ENCODE measurements at regions not wholly inside any gene's neighbourhood (a gene's known extent, or its start where the extent isn't known, plus 50 kb on each side); places are given as distances from the start of the nearest gene placed in this dataset.
"Not testable (repeated sequence)": the region's sequence is repeated elsewhere in the genome, so short reads cannot be mapped to it uniquely, and the experiment has no call there.

- H3K4me1 ChIP-seq (ENCODE audit: insufficient read depth, insufficient read length); H3K27me3 ChIP-seq (ENCODE audit: insufficient read depth, insufficient read length); H3K4me3 ChIP-seq (ENCODE audit: insufficient read length, low read depth); DNase-seq (ENCODE audit: low read depth, low spot score); H3K9ac ChIP-seq (ENCODE audit: insufficient read length, low read depth): not testable (repeated sequence)
- peaks cover 22% of the 10 kb centered on the region; the same call in 1 of the 2 replicates for H3K9me3 ChIP-seq (ENCODE audit: insufficient read depth, low read length)
- peaks cover 28% of the 10 kb centered on the region for H3K36me3 ChIP-seq (ENCODE audit: insufficient read depth, insufficient read length, low read length)
These were observed 239.2 kb downstream of the GOLGA6L6 start for GRCh38 chr15:20302141-20303069.

- DNase-seq (ENCODE audit: low read depth, low spot score); H3K27me3 ChIP-seq (ENCODE audit: insufficient read depth, insufficient read length): not testable (repeated sequence)
- H3K9me3 ChIP-seq (ENCODE audit: insufficient read depth, low read length), result peaks cover 22% of the 10 kb centered on the region; the same call in 1 of the 2 replicates
These were observed 240.0 kb downstream of the GOLGA6L6 start for GRCh38 chr15:20301471-20302081.

GRCh38 chr15:20301041-20301390, 240.6 kb downstream of the GOLGA6L6 start:
- peaks cover 22% of the 10 kb centered on the region; the same call in 1 of the 2 replicates for H3K9me3 ChIP-seq (ENCODE audit: insufficient read depth, low read length)

More at GRCh38 chr15:20301471-20302081, 240.0 kb downstream of the GOLGA6L6 start:
- not testable (repeated sequence) for H3K4me3 ChIP-seq (ENCODE audit: insufficient read length, low read depth); H3K9ac ChIP-seq (ENCODE audit: insufficient read length, low read depth); H3K4me1 ChIP-seq (ENCODE audit: insufficient read depth, insufficient read length)
- H3K36me3 ChIP-seq (ENCODE audit: insufficient read depth, insufficient read length, low read length), result peaks cover 28% of the 10 kb centered on the region

GRCh38 chr15:20300351-20301040, 241.1 kb downstream of the GOLGA6L6 start:
- not testable (repeated sequence) for DNase-seq (ENCODE audit: low read depth, low spot score); H3K4me3 ChIP-seq (ENCODE audit: insufficient read length, low read depth); H3K4me1 ChIP-seq (ENCODE audit: insufficient read depth, insufficient read length); H3K9ac ChIP-seq (ENCODE audit: insufficient read length, low read depth); H3K27me3 ChIP-seq (ENCODE audit: insufficient read depth, insufficient read length)
- H3K9me3 ChIP-seq (ENCODE audit: insufficient read depth, low read length), result peaks cover 22% of the 10 kb centered on the region; the same call in 1 of the 2 replicates
- peaks cover 28% of the 10 kb centered on the region for H3K36me3 ChIP-seq (ENCODE audit: insufficient read depth, insufficient read length, low read length)

More at GRCh38 chr15:20301041-20301390, 240.6 kb downstream of the GOLGA6L6 start:
- H3K27me3 ChIP-seq (ENCODE audit: insufficient read depth, insufficient read length); H3K9ac ChIP-seq (ENCODE audit: insufficient read length, low read depth); H3K4me3 ChIP-seq (ENCODE audit: insufficient read length, low read depth); DNase-seq (ENCODE audit: low read depth, low spot score); H3K4me1 ChIP-seq (ENCODE audit: insufficient read depth, insufficient read length): not testable (repeated sequence)
- peaks cover 28% of the 10 kb centered on the region for H3K36me3 ChIP-seq (ENCODE audit: insufficient read depth, insufficient read length, low read length)

- peaks cover 30% of the 10 kb centered on the region for H3K27me3 ChIP-seq (ENCODE audit: insufficient read depth, insufficient read length)
These were observed 243.9 kb downstream of the GOLGA6L6 start for GRCh38 chr15:20297603-20298123.

GRCh38 chr15:20296261-20296660, 245.3 kb downstream of the GOLGA6L6 start:
- H3K9ac ChIP-seq (ENCODE audit: insufficient read length, low read depth); DNase-seq (ENCODE audit: low read depth, low spot score); H3K4me1 ChIP-seq (ENCODE audit: insufficient read depth, insufficient read length); H3K36me3 ChIP-seq (ENCODE audit: insufficient read depth, insufficient read length, low read length); H3K9me3 ChIP-seq (ENCODE audit: insufficient read depth, low read length); H3K4me3 ChIP-seq (ENCODE audit: insufficient read length, low read depth): not testable (repeated sequence)
- H3K27me3 ChIP-seq (ENCODE audit: insufficient read depth, insufficient read length), result peaks cover 35% of the 10 kb centered on the region

More at GRCh38 chr15:20297603-20298123, 243.9 kb downstream of the GOLGA6L6 start:
- Histone ChIP-seq H3K36me3 (ENCODE audit: insufficient read depth, insufficient read length, low read length) (peaks cover 19% of the 10 kb centered on the region), H3K9me3 (ENCODE audit: insufficient read depth, low read length) (peaks cover 22% of the 10 kb centered on the region; the same call in 1 of the 2 replicates)
- not testable (repeated sequence) for DNase-seq (ENCODE audit: low read depth, low spot score); H3K9ac ChIP-seq (ENCODE audit: insufficient read length, low read depth); H3K4me1 ChIP-seq (ENCODE audit: insufficient read depth, insufficient read length); H3K4me3 ChIP-seq (ENCODE audit: insufficient read length, low read depth)

- no peak for DNase-seq (ENCODE audit: low read depth, low spot score)
- Histone ChIP-seq H3K4me3 (ENCODE audit: insufficient read length, low read depth) (peak overlapping the region; percentile 61), H3K9ac (ENCODE audit: insufficient read length, low read depth) (peak overlapping the region; percentile 74), H3K4me1 (ENCODE audit: insufficient read depth, insufficient read length) (no peaks in the 10 kb centered on the region), H3K27me3 (ENCODE audit: insufficient read depth, insufficient read length) (peaks cover 38% of the 10 kb centered on the region), H3K36me3 (ENCODE audit: insufficient read depth, insufficient read length, low read length) (no peaks in the 10 kb centered on the region), H3K9me3 (ENCODE audit: insufficient read depth, low read length) (0 out of 2 replicates have a peak, but pooled peaks cover under 1% of the 10 kb centered on the region)
- no peak for TF ChIP-seq ZNF274 (IDR thresholded peaks at IDR 0.05; ENCODE audit: low read depth, low read length)
- no peak for TF ChIP-seq SUZ12 (IDR thresholded peaks at IDR 0.05; ENCODE audit: extremely low read depth, insufficient read depth, insufficient read length)
- no peak for TF ChIP-seq YY1 (IDR thresholded peaks at IDR 0.05; ENCODE audit: insufficient read depth, insufficient read length)
These were observed 246.3 kb downstream of the GOLGA6L6 start for GRCh38 chr15:20295238-20295811.
